ENCODE measurements at regions not wholly inside any gene's neighbourhood (a gene's known extent, or its start where the extent isn't known, plus 50 kb on each side); places are given as distances from the start of the nearest gene placed in this dataset.

- peaks cover 5% of the 10 kb centered on the region; the same call in 1 of the 2 replicates for H3K9me2 ChIP-seq (ENCODE audit: insufficient read depth)
- no peaks in the 10 kb centered on the region for H3K4me1 ChIP-seq (ENCODE audit: insufficient read depth)
- Mint-ChIP-seq H3K36me3 (ENCODE audit: low read depth) (no peaks in the 10 kb centered on the region), H3K9me3 (no peaks in the 10 kb centered on the region), H3K27me3 (ENCODE audit: insufficient read depth, low read depth, poor library complexity) (no peaks in the 10 kb centered on the region), H3K4me3 (no peak overlapping the region), H3K4me1 (no peaks in the 10 kb centered on the region), H3K27ac (no peak overlapping the region)
- no peaks in the 10 kb centered on the region for H3K36me3 ChIP-seq (ENCODE audit: insufficient read depth)
- no peaks in the 10 kb centered on the region for H3K27me3 ChIP-seq (ENCODE audit: insufficient read depth)
- no peaks in the 10 kb centered on the region for H3F3A ChIP-seq (replicated peaks; ENCODE audit: low read depth)
- no peak overlapping the region for H3K4me3 ChIP-seq
- no peak for ATAC-seq
- H3K79me2 ChIP-seq (replicated peaks; ENCODE audit: insufficient read depth), result no peaks in the 10 kb centered on the region
- DNase-seq (ENCODE audit: low spot score), result no peak
- TF ChIP-seq EZH2phosphoT487 (IDR thresholded peaks at IDR 0.05; ENCODE audit: unreplicated experiment), result no peak
- TF ChIP-seq CREB1 (CRISPR knock-in tag; IDR thresholded peaks at IDR 0.05; ENCODE audit: low read depth), result no peak
- TF ChIP-seq STAT1 (IDR thresholded peaks at IDR 0.05; ENCODE audit: unreplicated experiment), result no peak
- no peak for TF ChIP-seq ETS1 (IDR thresholded peaks at IDR 0.05)
- TF ChIP-seq CTCF (conservative IDR thresholded peaks at IDR 0.05; ENCODE audit: low read depth in 2 of 2), result no peak
- H4K20me1 ChIP-seq (replicated peaks; ENCODE audit: insufficient read depth), result no peaks in the 10 kb centered on the region
- no peak overlapping the region for H3K27ac ChIP-seq (ENCODE audit: low read depth)
- H3K4me2 ChIP-seq, result no peak overlapping the region
- peak overlapping the region; percentile 38; the same call in 1 of the 2 replicates for H2AFZ ChIP-seq
Measured at GRCh38 chr18:11204020-11204419, 54.7 kb upstream of the PIEZO2 start.

GRCh38 chr18:11199477-11199876, 50.1 kb upstream of the PIEZO2 start:
- H3K4me3 ChIP-seq, result no peak overlapping the region
- DNase-seq (ENCODE audit: low spot score), result no peak
- Mint-ChIP-seq H3K27ac (no peak overlapping the region), H3K27me3 (ENCODE audit: insufficient read depth, low read depth, poor library complexity) (no peaks in the 10 kb centered on the region), H3K4me1 (no peaks in the 10 kb centered on the region), H3K9me3 (no peaks in the 10 kb centered on the region), H3K36me3 (ENCODE audit: low read depth) (no peaks in the 10 kb centered on the region), H3K4me3 (no peak overlapping the region)
- H3K27me3 ChIP-seq (ENCODE audit: insufficient read depth), result no peaks in the 10 kb centered on the region
- no peak overlapping the region for H2AFZ ChIP-seq
- H3K9me2 ChIP-seq (ENCODE audit: insufficient read depth), result 0 out of 2 replicates have a peak, but pooled peaks cover 3% of the 10 kb centered on the region
- H3K36me3 ChIP-seq (ENCODE audit: insufficient read depth), result no peaks in the 10 kb centered on the region
- no peaks in the 10 kb centered on the region for H3K79me2 ChIP-seq (replicated peaks; ENCODE audit: insufficient read depth)
- no peak overlapping the region for H3K27ac ChIP-seq (ENCODE audit: low read depth)
- H4K20me1 ChIP-seq (replicated peaks; ENCODE audit: insufficient read depth), result no peaks in the 10 kb centered on the region
- H3K4me2 ChIP-seq, result no peak overlapping the region
- no peaks in the 10 kb centered on the region for H3F3A ChIP-seq (replicated peaks; ENCODE audit: low read depth)
- H3K4me1 ChIP-seq (ENCODE audit: insufficient read depth), result no peaks in the 10 kb centered on the region
- no peak for ATAC-seq
- TF ChIP-seq CTCF (conservative IDR thresholded peaks at IDR 0.05; ENCODE audit: low read depth in 2 of 2) (no peak), REST (IDR thresholded peaks at IDR 0.05; ENCODE audit: unreplicated experiment) (no peak), POLR2AphosphoS5 (IDR thresholded peaks at IDR 0.05; ENCODE audit: low read depth) (no peak), STAT1 (IDR thresholded peaks at IDR 0.05; ENCODE audit: unreplicated experiment) (no peak), ZNF114 (CRISPR knock-in tag; IDR thresholded peaks at IDR 0.05) (no peak), EZH2phosphoT487 (IDR thresholded peaks at IDR 0.05; ENCODE audit: unreplicated experiment) (no peak), ZNF331 (CRISPR knock-in tag; IDR thresholded peaks at IDR 0.05; ENCODE audit: low read depth) (no peak), CREB1 (CRISPR knock-in tag; IDR thresholded peaks at IDR 0.05; ENCODE audit: low read depth) (no peak), NANOG (IDR thresholded peaks at IDR 0.05; ENCODE audit: borderline replicate concordance) (no peak), ETS1 (IDR thresholded peaks at IDR 0.05) (no peak), EZH2 (IDR thresholded peaks at IDR 0.05; ENCODE audit: low read depth, unreplicated experiment) (no peak), JUNB (IDR thresholded peaks at IDR 0.05; ENCODE audit: unreplicated experiment) (no peak)
